SH-SY5Y (cell line): ENCODE measurements at regions not wholly inside any gene's neighbourhood (a gene's known extent, or its start where the extent isn't known, plus 50 kb on each side); places are given as distances from the start of the nearest gene placed in this dataset.

Source experiments
- GATA2 ChIP-seq: IDR thresholded peaks from 2 replicates; pipeline ENCODE4 v1.6.1; 2011; ENCODE audit warnings: mild to moderate bottlenecking, low read depth, low read length
- GATA3 ChIP-seq: IDR thresholded peaks from 2 replicates; pipeline ENCODE4 v1.6.1; 2011; ENCODE audit warnings: low read depth, mild to moderate bottlenecking, low read length, moderate library complexity

GRCh38 chr3:168558728-168559411, 463.1 kb upstream of the GOLIM4 start:
- TF ChIP-seq GATA2 = no peak
- no peak for TF ChIP-seq GATA3
